ENCODE measurements at regions not wholly inside any gene's neighbourhood (a gene's known extent, or its start where the extent isn't known, plus 50 kb on each side); places are given as distances from the start of the nearest gene placed in this dataset.
"Not testable (repeated sequence)": the region's sequence is repeated elsewhere in the genome, so short reads cannot be mapped to it uniquely, and the experiment has no call there.

DNA sequence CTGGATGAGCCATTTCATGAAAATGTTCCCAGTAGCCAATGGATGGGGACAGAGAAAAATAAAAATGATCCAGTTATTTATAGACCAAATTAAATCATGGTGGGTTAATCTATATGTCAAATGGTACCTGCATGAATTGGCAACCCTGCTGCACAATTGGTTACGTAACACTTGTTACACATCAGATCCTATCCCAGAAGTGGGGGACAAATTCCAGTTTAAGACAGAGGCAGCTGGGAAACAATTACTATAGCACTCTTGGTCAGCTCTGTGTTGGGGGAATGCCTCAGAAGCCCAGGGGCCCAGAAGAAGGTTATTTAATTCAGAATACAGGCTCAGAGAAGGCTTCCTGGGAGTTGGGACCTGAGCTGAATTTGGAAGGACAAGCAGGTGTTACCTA lies 81.1 kb upstream of the FLT1 start:
- TF ChIP-seq, protein P1, sequence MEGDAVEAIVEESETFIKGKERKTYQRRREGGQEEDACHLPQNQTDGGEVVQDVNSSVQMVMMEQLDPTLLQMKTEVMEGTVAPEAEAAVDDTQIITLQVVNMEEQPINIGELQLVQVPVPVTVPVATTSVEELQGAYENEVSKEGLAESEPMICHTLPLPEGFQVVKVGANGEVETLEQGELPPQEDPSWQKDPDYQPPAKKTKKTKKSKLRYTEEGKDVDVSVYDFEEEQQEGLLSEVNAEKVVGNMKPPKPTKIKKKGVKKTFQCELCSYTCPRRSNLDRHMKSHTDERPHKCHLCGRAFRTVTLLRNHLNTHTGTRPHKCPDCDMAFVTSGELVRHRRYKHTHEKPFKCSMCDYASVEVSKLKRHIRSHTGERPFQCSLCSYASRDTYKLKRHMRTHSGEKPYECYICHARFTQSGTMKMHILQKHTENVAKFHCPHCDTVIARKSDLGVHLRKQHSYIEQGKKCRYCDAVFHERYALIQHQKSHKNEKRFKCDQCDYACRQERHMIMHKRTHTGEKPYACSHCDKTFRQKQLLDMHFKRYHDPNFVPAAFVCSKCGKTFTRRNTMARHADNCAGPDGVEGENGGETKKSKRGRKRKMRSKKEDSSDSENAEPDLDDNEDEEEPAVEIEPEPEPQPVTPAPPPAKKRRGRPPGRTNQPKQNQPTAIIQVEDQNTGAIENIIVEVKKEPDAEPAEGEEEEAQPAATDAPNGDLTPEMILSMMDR (IDR thresholded peaks at IDR 0.05; ENCODE audit: low read depth, low read length), result no peak
- in situ Hi-C loops (cut with HindIII; ENCODE audit: low sequenced_read_pairs), result no loop called here
- no peak for DNase-seq (ENCODE audit: low read depth, low spot score)
- H3K4me3 ChIP-seq (ENCODE audit: low read depth, low read length), result no peak overlapping the region

DNA sequence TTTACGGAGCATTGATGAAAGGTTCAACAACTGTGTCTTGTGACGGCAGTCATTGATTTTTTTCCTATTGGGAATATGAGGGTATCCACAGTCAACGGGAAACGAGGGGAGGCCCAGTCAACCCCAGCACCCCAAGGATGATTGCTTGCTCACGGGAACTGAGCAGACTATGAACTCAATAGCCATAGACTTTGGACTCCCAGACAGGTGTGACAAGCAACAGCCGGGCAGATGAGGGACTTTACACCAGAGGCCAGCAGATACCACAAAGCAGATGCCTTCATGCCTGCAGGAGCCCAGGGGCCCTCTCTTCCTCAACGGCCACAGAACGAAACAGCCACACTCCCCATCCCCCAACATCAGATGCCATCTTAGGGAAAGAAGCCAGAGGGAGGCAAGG lies 80.3 kb upstream of the FLT1 start:
- in situ Hi-C loops (cut with HindIII; ENCODE audit: low sequenced_read_pairs), result no loop called here
- DNase-seq (ENCODE audit: low read depth, low spot score), result no peak
- H3K4me3 ChIP-seq (ENCODE audit: low read depth, low read length), result no peak overlapping the region
- TF ChIP-seq, protein P1 (IDR thresholded peaks at IDR 0.05; ENCODE audit: low read depth, low read length), result no peak

DNA sequence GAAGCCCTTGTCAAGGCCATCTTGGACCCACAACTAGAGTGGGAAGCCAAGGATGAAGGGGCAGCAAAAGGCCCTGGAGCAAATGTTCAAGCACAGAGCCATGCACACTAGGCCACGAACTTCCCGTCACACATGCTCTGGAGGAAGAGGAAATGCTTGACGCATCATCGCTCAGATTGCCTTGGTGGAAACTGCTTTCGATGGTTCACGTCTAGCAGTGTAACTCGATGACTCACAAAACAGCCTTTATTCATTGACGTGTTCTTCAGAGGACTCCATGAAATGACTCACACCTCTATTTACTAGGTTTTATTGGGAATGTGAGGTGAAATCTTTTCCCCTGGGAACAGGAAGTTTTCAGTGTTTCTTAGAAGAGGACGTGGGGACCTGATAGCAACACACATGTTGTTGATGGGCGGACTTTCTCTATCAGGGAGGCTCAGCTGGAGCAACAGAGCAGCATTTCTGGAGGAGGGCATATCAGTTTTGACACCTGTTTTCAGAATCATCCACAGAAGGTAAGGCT lies 79.8 kb upstream of the FLT1 start:
- H3K4me3 ChIP-seq (ENCODE audit: low read depth, low read length), result no peak overlapping the region
- TF ChIP-seq, protein P1 (IDR thresholded peaks at IDR 0.05; ENCODE audit: low read depth, low read length), result no peak
- DNase-seq (ENCODE audit: low read depth, low spot score), result peak; percentile 95
- in situ Hi-C loops (cut with HindIII; ENCODE audit: low sequenced_read_pairs), result no loop called here

GRCh38 chr13:28573595-28574373 lies 78.9 kb upstream of the FLT1 start:
- TF ChIP-seq, protein P1 (IDR thresholded peaks at IDR 0.05; ENCODE audit: low read depth, low read length), result no peak
- no peak overlapping the region for H3K4me3 ChIP-seq (ENCODE audit: low read depth, low read length)
- in situ Hi-C loops (cut with HindIII; ENCODE audit: low sequenced_read_pairs), result no loop called here
- DNase-seq (ENCODE audit: low read depth, low spot score), result no peak

GRCh38 chr13:28572871-28573270 lies 77.9 kb upstream of the FLT1 start:
- TF ChIP-seq, protein P1 (IDR thresholded peaks at IDR 0.05; ENCODE audit: low read depth, low read length), result no peak
- H3K4me3 ChIP-seq (ENCODE audit: low read depth, low read length), result no peak overlapping the region
- no peak for DNase-seq (ENCODE audit: low read depth, low spot score)
- in situ Hi-C loops (cut with HindIII; ENCODE audit: low sequenced_read_pairs), result no loop called here

GRCh38 chr13:28570356-28570755 lies 75.4 kb upstream of the FLT1 start:
- DNase-seq (ENCODE audit: low read depth, low spot score); H3K4me3 ChIP-seq (ENCODE audit: low read depth, low read length); in situ Hi-C loops (cut with HindIII; ENCODE audit: low sequenced_read_pairs): not testable (repeated sequence)

GRCh38 chr13:28569886-28570285 lies 75.0 kb upstream of the FLT1 start:
- DNase-seq (ENCODE audit: low read depth, low spot score), result no peak
- no peak overlapping the region for H3K4me3 ChIP-seq (ENCODE audit: low read depth, low read length)
- in situ Hi-C loops (cut with HindIII; ENCODE audit: low sequenced_read_pairs), result no loop called here
- TF ChIP-seq, protein P1 (IDR thresholded peaks at IDR 0.05; ENCODE audit: low read depth, low read length), result no peak
